Pancreas (tissue), 10 donors: ENCODE measurements at regions not wholly inside any gene's neighbourhood (a gene's known extent, or its start where the extent isn't known, plus 50 kb on each side); places are given as distances from the start of the nearest gene placed in this dataset.

Source experiments
- ATAC-seq, 4 donors: fragments of 200-7000 bp; cut with Tn5 transposase; one replicate each; pipeline versions ENCODE4 v1.8.0 to v1.9.1; 2020; ENCODE audit warnings: mild to moderate bottlenecking in 4 of 4, moderate library complexity in 4 of 4
- DNase-seq, 6 donors: peaks; one replicate each; pipeline ENCODE4 v3.0.0-alpha.2; 2020
- FAIRE-seq: peaks from 2 replicates; lab custom pipeline; 2012; peaks lifted over from hg19 to GRCh38; lab: Jason Lieb, UNC
- H3K27ac ChIP-seq, 4 donors: fragments of 200-600 bp; sonication (generic); 1 replicate in 3 of 4; 2 replicates in 1 of 4; pipeline versions ENCODE4 v1.5.0 to v1.8.0; 2020
- H3K27me3 ChIP-seq, 4 donors: fragments of 200-600 bp; one replicate each; pipeline ENCODE4 v1.8.0; 2021
- H3K36me3 ChIP-seq, 3 donors: fragments of 200-600 bp; sonication (generic) in 1 of 3; one replicate each; pipeline versions ENCODE4 v1.5.0 to v1.8.0; 2020 to 2021
- H3K4me1 ChIP-seq, 3 donors: fragments of 200-600 bp; one replicate each; pipeline ENCODE4 v1.8.0; 2021
- H3K4me3 ChIP-seq, 4 donors: fragments of 200-600 bp; sonication (generic) in 2 of 4; one replicate each; pipeline versions ENCODE4 v1.5.0 to v1.8.0; 2020 to 2021
- H3K9me3 ChIP-seq, 4 donors: fragments of 200-600 bp; one replicate each; pipeline ENCODE4 v1.8.0; 2021
- CTCF ChIP-seq, 4 donors: fragments of 200-600 bp; sonication (generic) in 3 of 4; IDR thresholded peaks; one replicate each; pipeline versions ENCODE4 v1.5.0 to v1.8.0; 2021; ENCODE audit warnings: antibody characterized with exemption in 4 of 4
- WGBS, 2 donors: extraction: QIAGEN DNeasy Blood & Tissue Kit; methylation state at CpG; one replicate each; pipeline ENCODE4 v1.1.7; 2013; 5-methylcytosine and 5-hydroxymethylcytosine counted together
- intact Hi-C, 3 donors: fragments of 100-400 bp; cut with DNase I; formaldehyde crosslinking; loops; one replicate each; pipeline versions ENCODE4 v1.11.1 to v1.14.2; 2022
- donor health status: healthy with polysubstance abuse.
- donor health status: DM: no; HTN: no; CAD: no; lungs with moderate emphysema.
- donor health status: DM: no; HTN: no; CAD: no.
- donor health status: control.
- donor health status: control.
- donor health status: Bipolar disorder and iron deficiency.
- donor health status: DM: yes; HTN: yes; CAD: no.
- donor health status: DM: no; HTN: no; CAD: no.
- donor health status: DM: no; HTN: no; CAD: no.
- donor health status: DM: yes; HTN: yes; CAD: no.

DNA sequence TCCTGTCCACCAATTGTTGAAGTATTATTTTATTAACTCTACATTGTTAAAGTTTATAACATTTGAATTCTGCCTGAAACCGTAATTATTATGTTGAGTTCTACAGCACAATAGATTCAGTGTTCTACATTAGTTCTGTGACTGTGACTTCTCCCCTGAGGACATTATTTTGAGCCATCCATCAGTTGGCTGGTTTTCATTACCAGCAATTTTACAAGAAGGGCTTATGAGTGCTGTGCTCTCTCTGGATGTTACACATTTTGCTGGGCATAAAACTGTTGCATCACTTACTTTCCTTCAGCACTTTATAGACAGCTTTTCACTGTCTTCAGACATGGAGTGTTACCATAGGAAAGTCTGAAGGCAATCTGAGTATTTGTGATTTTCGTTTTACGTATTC lies 118.2 kb upstream of the KITLG start:
- FAIRE-seq, result no peak
- Histone ChIP-seq H3K27ac (no peak overlapping the region), H3K27me3 (no peaks in the 10 kb centered on the region), H3K36me3 (no peaks in the 10 kb centered on the region), H3K4me1 (no peaks in the 10 kb centered on the region), H3K4me3 (no peak overlapping the region), H3K9me3 (no peaks in the 10 kb centered on the region)
- no peak for ATAC-seq
- TF ChIP-seq CTCF (IDR thresholded peaks at IDR 0.05), result no peak
- DNase-seq, result no peak
- WGBS, 2 donors, result 80 to 86% methylated on average over 3 of the region's 3 CpGs
- intact Hi-C loops, result no loop called here

- no peak for ATAC-seq
- FAIRE-seq, result no peak
- intact Hi-C loops, result no loop called here
- Histone ChIP-seq H3K27ac (no peak overlapping the region), H3K27me3 (no peaks in the 10 kb centered on the region), H3K4me3 (no peak overlapping the region), H3K4me1 (no peaks in the 10 kb centered on the region), H3K36me3 (no peaks in the 10 kb centered on the region), H3K9me3 (no peaks in the 10 kb centered on the region)
- no peak for DNase-seq
- no peak for TF ChIP-seq CTCF (IDR thresholded peaks at IDR 0.05)
- WGBS, 2 donors, result 71 to 80% methylated on average over 1 of the region's 1 CpG
Observed at GRCh38 chr12:88693837-88694445, 113.7 kb upstream of the KITLG start.

- intact Hi-C loops, result no loop called here
- Histone ChIP-seq H3K27ac (no peak overlapping the region), H3K4me1 (no peaks in the 10 kb centered on the region), H3K4me3 (no peak overlapping the region), H3K36me3 (no peaks in the 10 kb centered on the region), H3K9me3 (no peaks in the 10 kb centered on the region), H3K27me3 (no peaks in the 10 kb centered on the region)
- no peak for TF ChIP-seq CTCF (IDR thresholded peaks at IDR 0.05)
- ATAC-seq (no peak), DNase-seq (no peak), FAIRE-seq (no peak)
Observed at GRCh38 chr12:88691811-88692210, 111.5 kb upstream of the KITLG start.

GRCh38 chr12:88684610-88685009 lies 104.3 kb upstream of the KITLG start:
- no peak for DNase-seq
- no peak for FAIRE-seq
- H3K36me3 ChIP-seq, result no peaks in the 10 kb centered on the region
- no peak for ATAC-seq
- H3K27ac ChIP-seq, result no peak overlapping the region
- intact Hi-C loops, result no loop called here
- 86 to 90% methylated on average over 2 of the region's 2 CpGs for WGBS, 2 donors
- H3K27me3 ChIP-seq, result no peaks in the 10 kb centered on the region
- TF ChIP-seq CTCF (IDR thresholded peaks at IDR 0.05), result no peak
- no peaks in the 10 kb centered on the region for H3K4me1 ChIP-seq
- no peak overlapping the region for H3K4me3 ChIP-seq
- no peaks in the 10 kb centered on the region for H3K9me3 ChIP-seq

- WGBS, 2 donors, result 90 to 98% methylated on average over 2 of the region's 2 CpGs
- no peaks in the 10 kb centered on the region for H3K9me3 ChIP-seq
- DNase-seq, result no peak
- no peak for TF ChIP-seq CTCF (IDR thresholded peaks at IDR 0.05)
- no peak overlapping the region for H3K4me3 ChIP-seq
- ATAC-seq, result no peak
- H3K4me1 ChIP-seq, result no peaks in the 10 kb centered on the region
- intact Hi-C loops, result no loop called here
- FAIRE-seq, result no peak
- no peak overlapping the region for H3K27ac ChIP-seq
- no peaks in the 10 kb centered on the region for H3K36me3 ChIP-seq
- H3K27me3 ChIP-seq, result no peaks in the 10 kb centered on the region
Observed at GRCh38 chr12:88684170-88684569, 103.9 kb upstream of the KITLG start.
